ENCODE measurements at regions not wholly inside any gene's neighbourhood (a gene's known extent, or its start where the extent isn't known, plus 50 kb on each side); places are given as distances from the start of the nearest gene placed in this dataset.

DNA sequence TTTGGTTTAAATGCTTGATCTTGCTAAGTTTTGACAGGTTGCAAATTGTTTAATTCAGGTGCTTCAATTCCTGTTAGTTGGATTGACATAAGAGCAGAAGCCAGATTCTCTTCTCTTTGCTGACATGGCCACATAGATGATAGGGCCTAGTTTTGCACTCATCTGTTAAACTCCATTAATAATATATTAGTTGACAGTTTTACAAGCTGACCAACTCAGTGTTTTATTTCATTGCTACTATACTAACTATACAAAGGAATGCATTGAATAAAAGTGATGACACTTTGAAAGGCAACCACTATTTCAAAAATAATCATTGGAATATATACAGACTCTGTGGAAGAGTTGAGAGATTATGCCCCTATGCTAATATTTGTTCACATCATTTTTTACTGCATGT, 255.6 kb upstream of the DPYD start:
- no peaks in the 10 kb centered on the region for H3K27me3 ChIP-seq (replicated peaks in 1 of 2; ENCODE audit: control insufficient read depth in 2 of 2, insufficient read depth in 2 of 2, low read length in 1 of 2)
- H3K4me1 ChIP-seq (ENCODE audit: control insufficient read depth, insufficient read depth, low read length) = no peaks in the 10 kb centered on the region
- no TSS peak for BruUV-seq (replicated peaks)
- RAD21 ChIA-PET (ENCODE audit: unreplicated experiment) = no interaction called here
- in situ Hi-C loops (cut with MboI) = no loop called here
- CTCF ChIA-PET = interaction anchor here (0.6 kb wide), 1 partner anchor 732 kb away, joined by 3 read pairs; no protein-coding TSS in a partner anchor
- DNase-seq (ENCODE audit: low read depth, low spot score) = no peak
- H3K9ac ChIP-seq (ENCODE audit: control insufficient read depth, insufficient read depth, low read length) = no peak overlapping the region
- SMC1A ChIA-PET (ENCODE audit: uncharacterized antibody, unreplicated experiment) = no interaction called here
- no peak overlapping the region for H3K4me3 ChIP-seq
- intact Hi-C loops (cut with micrococcal nuclease; ENCODE audit: unreplicated experiment) = no loop called here
- H3K27ac ChIP-seq (ENCODE audit: control insufficient read depth, insufficient read depth) = no peak overlapping the region
- no peaks in the 10 kb centered on the region for H3K36me3 ChIP-seq (ENCODE audit: control insufficient read depth in 2 of 2, insufficient read depth in 2 of 2, low read length in 1 of 2)
- FAIRE-seq = no peak
- no peaks in the 10 kb centered on the region for H3K79me2 ChIP-seq (ENCODE audit: control insufficient read depth, insufficient read depth, low read length)
- H3K4me2 ChIP-seq (ENCODE audit: control insufficient read depth, insufficient read depth) = no peak overlapping the region
- H2AFZ ChIP-seq (ENCODE audit: control insufficient read depth, low read depth, low read length) = no peak overlapping the region
- ATAC-seq = no peak
- no peak for TF ChIP-seq SMC3 (IDR thresholded peaks at IDR 0.05; ENCODE audit: borderline replicate concordance, low read length)
- TF ChIP-seq IKZF2 (IDR thresholded peaks at IDR 0.05) = no peak
- no peak for TF ChIP-seq CREB1 (IDR thresholded peaks at IDR 0.05; ENCODE audit: low read depth)
- TF ChIP-seq POU2F2 (IDR thresholded peaks at IDR 0.05; ENCODE audit: borderline replicate concordance, low read depth, low read length) = no peak
- TF ChIP-seq MYC (IDR thresholded peaks at IDR 0.05; ENCODE audit: insufficient read depth, insufficient read length, insufficient replicate concordance, low read length, severe bottlenecking) = no peak
- no peak for TF ChIP-seq CBX5 (IDR thresholded peaks at IDR 0.05; ENCODE audit: low read depth)
- no peak for TF ChIP-seq YY1 (IDR thresholded peaks at IDR 0.05; ENCODE audit: low read depth, low read length)
- no peak for TF ChIP-seq CHD4 (IDR thresholded peaks at IDR 0.05)
- TF ChIP-seq MYB (IDR thresholded peaks at IDR 0.05; ENCODE audit: borderline replicate concordance, low read depth, low read length) = no peak
- no peaks in the 10 kb centered on the region for H4K20me1 ChIP-seq (ENCODE audit: control insufficient read depth, insufficient read depth)
- H3K9me3 ChIP-seq (replicated peaks; ENCODE audit: control insufficient read depth, insufficient read depth, low read length) = no peaks in the 10 kb centered on the region
- POLR2A ChIA-PET = no interaction called here

DNA sequence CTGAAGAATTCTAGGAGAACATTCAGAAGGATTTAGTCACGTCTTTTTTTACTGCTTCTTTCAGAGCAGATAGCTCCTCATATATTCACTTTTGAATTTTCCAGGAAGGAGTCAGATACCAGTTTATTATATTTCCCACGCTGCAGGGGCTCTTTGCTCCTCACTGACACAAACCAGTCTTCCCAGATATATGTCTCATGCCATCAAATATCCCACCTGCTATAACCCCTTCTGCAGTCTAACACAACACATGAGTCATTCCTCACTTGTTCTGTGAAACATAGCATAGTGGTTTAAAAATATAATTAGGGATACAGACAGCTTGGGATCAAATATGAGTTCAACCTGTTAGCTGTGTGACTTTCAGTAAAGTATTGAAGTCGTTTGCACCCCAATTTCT, 251.7 kb upstream of the DPYD start:
- no peak overlapping the region for H2AFZ ChIP-seq (ENCODE audit: control insufficient read depth, low read depth, low read length)
- SMC1A ChIA-PET (ENCODE audit: uncharacterized antibody, unreplicated experiment) = no interaction called here
- no peak overlapping the region for H3K9ac ChIP-seq (ENCODE audit: control insufficient read depth, insufficient read depth, low read length)
- no peak overlapping the region for H3K27ac ChIP-seq (ENCODE audit: control insufficient read depth, insufficient read depth)
- no peaks in the 10 kb centered on the region for H4K20me1 ChIP-seq (ENCODE audit: control insufficient read depth, insufficient read depth)
- RAD21 ChIA-PET (ENCODE audit: unreplicated experiment) = no interaction called here
- H3K36me3 ChIP-seq (ENCODE audit: control insufficient read depth in 2 of 2, insufficient read depth in 2 of 2, low read length in 1 of 2) = no peaks in the 10 kb centered on the region
- no peaks in the 10 kb centered on the region for H3K9me3 ChIP-seq (replicated peaks; ENCODE audit: control insufficient read depth, insufficient read depth, low read length)
- intact Hi-C loops (cut with micrococcal nuclease; ENCODE audit: unreplicated experiment) = no loop called here
- POLR2A ChIA-PET = no interaction called here
- BruUV-seq (replicated peaks) = no TSS peak
- in situ Hi-C loops (cut with MboI) = no loop called here
- no peaks in the 10 kb centered on the region for H3K79me2 ChIP-seq (ENCODE audit: control insufficient read depth, insufficient read depth, low read length)
- no peak overlapping the region for H3K4me2 ChIP-seq (ENCODE audit: control insufficient read depth, insufficient read depth)
- FAIRE-seq (no peak), DNase-seq (ENCODE audit: low read depth, low spot score) (no peak), ATAC-seq (no peak)
- H3K27me3 ChIP-seq (replicated peaks in 1 of 2; ENCODE audit: control insufficient read depth in 2 of 2, insufficient read depth in 2 of 2, low read length in 1 of 2) = no peaks in the 10 kb centered on the region
- H3K4me1 ChIP-seq (ENCODE audit: control insufficient read depth, insufficient read depth, low read length) = no peaks in the 10 kb centered on the region
- 0% methylated on average over 3 of the region's 3 CpGs for WGBS (ENCODE audit: insufficient coverage, insufficient replicate concordance, low lambda C conversion rate, missing lambda C conversion rate)
- no peak overlapping the region for H3K4me3 ChIP-seq
- CTCF ChIA-PET = no interaction called here
- no peak for TF ChIP-seq CTCF (IDR thresholded peaks at IDR 0.05 in 2 of 3, conservative IDR thresholded peaks at IDR 0.05 in 1 of 3; ENCODE audit: control insufficient read depth in 2 of 3, extremely low read depth in 1 of 3, insufficient read depth in 1 of 3, low read depth in 3 of 3, low read length in 3 of 3)
- TF ChIP-seq ASH2L (IDR thresholded peaks at IDR 0.05; ENCODE audit: borderline replicate concordance, low read depth) = no peak
- TF ChIP-seq DPF2 (IDR thresholded peaks at IDR 0.05) = no peak
- TF ChIP-seq YY1 (IDR thresholded peaks at IDR 0.05; ENCODE audit: low read depth, low read length) = no peak
- no peak for TF ChIP-seq FOXM1 (IDR thresholded peaks at IDR 0.05; ENCODE audit: low read depth, low read length)
- no peak for TF ChIP-seq CEBPZ (IDR thresholded peaks at IDR 0.05; ENCODE audit: low read depth, low read length)

Data from GM12878 (cell line).